COR-L47 (cell line): ENCODE measurements at regions not wholly inside any gene's neighbourhood (a gene's known extent, or its start where the extent isn't known, plus 50 kb on each side); places are given as distances from the start of the nearest gene placed in this dataset.

Source experiments
- DNase-seq: peaks from one replicate; lab custom pipeline; 2025; lab: John Stamatoyannopoulos, UW

DNA sequence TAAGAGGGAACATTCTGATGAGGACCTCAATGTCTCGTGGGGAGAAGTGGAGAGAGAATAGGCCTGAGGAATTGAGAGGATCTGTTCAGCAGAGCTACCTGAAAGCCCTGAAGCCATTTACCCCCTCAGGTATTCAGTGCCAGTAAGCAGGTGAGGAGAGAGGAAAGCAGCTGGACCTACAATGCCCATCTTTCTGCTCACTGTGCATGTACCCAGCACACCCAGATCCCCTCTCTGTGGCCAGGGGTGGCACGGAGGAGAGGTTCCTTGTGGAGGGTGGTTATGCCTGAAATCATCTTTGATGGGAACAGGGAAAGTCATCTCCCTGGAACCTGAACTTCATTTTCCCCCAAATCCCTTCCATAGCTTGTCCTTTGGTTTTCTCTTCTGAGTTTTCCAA is 277.8 kb upstream of the B3GAT1 start:
- no peak for DNase-seq

DNA sequence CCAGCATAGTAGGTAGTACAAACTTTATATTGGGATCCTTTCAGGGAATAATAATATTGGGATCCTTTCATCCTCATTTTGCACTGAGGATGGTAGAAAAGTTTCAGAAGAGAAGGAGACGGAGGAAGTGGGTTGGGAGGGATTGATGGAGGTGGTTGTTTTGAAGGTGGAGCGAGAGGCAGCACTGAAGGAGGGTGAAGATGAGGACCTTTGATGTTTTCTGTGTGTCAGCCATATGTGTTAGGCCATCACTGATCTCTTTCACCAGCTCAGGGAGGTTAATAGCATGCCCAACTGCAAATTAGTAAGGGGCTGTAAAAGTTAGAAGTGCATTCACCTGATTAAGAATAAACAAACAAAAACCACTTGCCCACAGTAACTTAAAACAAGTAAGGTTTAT is 275.5 kb upstream of the B3GAT1 start:
- DNase-seq, result no peak

DNA sequence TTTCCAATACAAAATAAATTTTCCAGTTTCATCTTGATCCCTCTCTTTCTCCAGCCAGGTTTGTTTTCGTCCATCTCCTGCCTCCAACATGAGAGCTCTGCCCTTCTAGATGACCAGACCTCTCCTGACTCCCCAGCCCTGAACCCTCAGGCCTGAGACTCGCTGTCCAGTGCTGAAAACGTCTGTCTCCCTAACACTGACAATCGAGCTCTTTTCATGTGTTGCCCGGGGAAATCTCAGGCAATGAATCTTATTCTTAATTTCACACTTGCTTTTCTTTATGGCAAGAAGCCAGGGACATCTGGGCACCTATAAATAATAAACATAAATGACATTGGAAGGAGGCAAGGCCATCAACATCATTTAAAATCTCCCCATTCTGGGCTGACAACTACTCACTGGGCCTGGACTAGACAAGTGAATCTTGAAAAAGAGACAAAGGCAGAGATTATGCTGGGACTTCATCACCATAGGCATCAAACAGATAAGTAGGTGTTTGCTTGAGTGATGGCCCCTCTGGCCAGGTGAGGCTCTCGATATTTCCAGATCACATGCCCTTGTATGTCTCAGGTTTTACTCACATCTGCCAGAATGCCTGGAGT is 274.5 kb upstream of the B3GAT1 start:
- DNase-seq, result no peak

DNA sequence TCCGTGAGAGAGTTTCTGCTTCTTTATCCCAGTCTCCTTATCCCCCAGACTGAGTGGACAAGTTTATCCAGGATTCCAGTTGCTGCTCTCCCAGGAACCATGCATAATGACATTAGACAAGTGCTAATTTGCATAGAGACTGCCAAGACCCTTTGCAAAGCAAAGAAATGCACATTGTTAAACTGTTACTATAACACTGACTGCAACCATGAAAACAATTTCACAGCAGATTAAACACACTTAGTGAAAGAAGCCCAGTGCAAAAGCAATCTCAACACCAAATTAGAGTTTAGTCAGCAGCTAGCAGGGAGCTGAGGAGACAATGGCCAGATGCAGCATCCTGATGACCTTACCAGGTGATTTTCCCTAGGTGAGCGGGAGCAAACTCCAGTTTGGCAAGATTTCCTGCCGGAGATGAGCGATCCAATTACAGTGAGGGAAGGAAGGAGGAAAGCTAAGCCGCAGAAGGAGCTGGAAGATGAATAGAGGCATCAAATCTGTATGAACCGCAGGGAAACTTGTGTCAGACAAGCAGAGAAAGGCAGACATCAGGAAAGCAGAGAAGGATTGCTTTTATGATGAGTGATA is 273.8 kb upstream of the B3GAT1 start:
- peak; percentile 16 for DNase-seq

DNA sequence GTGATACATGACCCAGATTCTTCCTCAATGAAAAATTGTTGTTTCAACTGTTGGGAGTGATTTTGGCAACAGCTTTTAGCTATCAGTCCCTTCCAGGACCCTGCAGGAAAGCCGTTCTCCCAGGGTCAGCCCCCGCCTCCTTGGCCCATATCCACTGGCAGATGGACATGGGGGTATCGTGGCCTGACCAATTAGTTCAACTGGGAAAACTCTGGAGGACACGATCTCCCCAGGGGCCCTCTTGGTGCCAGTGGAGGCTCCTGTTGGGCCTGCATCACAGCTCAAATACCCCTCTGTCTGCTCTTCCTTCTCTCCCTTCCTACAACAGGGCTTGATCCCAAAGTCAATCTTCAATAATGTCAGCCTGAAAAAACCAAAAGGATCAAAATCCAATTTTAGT is 272.5 kb upstream of the B3GAT1 start:
- no peak for DNase-seq

DNA sequence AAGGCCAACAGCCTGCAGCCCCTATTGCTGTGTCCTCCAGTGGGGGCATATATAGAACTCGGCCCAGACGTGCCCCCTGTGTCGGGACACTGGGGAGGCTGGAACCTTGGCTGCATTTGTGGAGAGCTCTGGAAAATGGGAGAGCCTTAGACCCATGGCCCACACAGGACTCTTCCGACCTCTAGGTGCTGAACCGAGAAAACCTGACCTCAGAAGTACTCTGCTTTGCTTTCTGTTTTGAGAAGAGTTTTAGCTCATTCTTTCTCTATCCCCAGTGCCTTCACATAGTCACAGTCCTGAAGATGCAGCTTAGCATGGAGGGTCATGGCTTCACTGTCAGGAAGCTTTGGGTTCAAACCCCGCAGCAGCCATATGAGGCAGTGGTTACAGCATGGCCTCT is 271.8 kb upstream of the B3GAT1 start:
- no peak for DNase-seq

DNA sequence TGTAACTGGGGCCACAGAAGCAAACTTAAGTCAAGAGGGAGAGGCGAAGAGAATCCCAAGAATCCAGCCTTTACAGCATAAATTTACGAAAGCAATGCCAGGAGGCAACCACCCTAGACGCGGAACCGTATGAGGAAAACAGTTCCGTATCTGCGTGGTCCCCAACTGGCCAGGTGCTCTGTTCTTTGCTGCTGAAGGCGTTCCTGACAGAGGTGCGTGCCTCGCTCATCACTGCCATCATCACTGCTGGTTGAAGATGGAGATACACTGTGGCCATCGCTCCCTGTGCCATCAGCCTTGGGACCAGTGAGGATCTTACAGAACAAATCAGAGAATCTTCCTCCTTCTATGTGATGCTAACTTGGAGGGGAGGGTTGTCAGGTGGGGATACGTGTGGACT is 270.5 kb upstream of the B3GAT1 start:
- no peak for DNase-seq

DNA sequence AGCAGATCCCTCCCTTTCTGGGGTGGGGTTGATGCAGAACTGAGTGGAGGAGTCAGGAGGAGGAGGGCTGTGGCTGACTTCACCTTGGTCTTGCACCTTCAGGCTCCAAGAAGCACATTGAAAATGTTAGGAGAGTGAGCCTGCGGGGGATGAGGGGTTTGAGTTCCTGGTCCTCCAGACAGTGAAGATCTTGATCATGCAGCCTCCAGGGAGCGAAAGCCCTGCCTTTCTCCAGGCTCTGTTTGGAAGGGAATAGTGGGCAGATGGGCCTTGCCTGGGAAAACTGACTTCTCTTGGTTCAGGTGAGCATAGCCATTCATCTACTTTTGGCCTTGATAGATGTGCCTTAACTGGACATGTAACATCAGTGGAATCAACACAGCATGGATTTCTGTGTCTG is 267.6 kb upstream of the B3GAT1 start:
- no peak for DNase-seq

DNA sequence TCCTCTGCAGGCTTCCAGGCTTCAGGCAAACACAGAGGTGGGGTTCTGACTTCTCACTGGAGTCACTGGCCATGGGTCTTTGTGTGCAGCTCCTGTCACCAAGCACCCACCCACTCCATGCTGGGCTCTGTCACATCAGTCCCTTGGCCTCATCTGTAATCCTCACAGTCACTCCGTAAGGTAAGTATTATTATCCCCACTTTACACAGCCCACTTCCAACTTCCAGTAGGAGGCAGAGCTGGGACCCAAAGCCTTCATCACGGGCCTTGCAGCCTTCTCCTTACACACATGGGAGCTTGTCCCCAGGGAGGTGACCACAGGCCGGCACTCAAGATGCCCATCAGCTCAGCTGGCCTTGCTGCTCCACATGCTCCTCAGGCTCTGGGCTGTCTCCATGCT is 266.7 kb upstream of the B3GAT1 start:
- DNase-seq, result no peak

DNA sequence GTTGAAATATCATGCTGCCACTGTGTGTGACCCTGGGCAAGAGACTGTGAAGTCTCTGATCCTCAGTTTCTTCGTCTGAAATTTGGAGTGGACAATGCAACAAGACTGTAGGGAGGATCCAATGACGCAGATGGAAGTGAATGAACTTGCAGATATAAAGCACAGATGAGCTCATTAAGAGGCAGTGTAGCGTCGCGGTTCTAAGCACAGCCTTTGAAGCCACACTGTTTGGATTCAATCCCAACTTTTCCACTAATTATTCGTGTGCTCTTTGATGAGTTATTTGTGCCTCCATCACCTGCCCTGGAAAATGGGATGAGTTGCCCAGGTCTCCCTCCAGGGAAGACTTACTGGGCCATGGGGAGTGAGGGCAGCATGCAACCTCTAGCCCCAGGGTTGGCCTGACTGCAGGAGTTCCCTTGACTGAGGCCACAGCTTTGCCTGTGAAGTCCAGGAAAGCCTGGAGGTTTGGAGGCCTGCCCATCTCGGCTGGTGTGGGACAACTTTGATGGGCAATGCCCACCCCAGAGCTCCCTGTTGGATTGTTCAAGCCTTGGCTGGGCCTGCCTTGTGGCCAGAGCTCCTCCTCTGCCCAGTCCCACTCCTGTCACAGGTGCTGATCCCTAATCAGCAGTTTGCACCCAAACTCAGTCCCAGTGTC is 266.0 kb upstream of the B3GAT1 start:
- DNase-seq, result no peak

DNA sequence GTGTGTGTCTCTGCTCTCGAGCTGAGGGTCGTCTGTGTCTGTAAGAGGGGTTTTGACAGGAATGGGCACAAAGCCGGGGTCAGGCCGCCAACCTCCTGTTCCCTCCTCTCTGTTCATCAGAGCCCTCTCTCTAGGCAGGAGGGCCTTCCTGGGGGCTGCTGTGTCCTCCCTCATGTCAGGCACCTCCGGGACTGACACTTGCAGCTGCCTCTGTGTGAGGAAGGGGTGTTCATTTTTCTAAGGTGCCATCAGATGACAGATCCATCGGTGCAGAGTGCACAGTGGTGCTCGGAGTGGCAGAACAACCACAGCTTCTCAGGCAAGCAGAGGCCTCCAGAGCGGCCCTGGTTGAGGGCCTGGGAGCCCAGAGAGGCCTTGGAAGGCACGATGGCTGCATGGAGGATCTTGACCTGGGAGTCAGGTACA is 265.4 kb upstream of the B3GAT1 start:
- DNase-seq, result no peak

DNA sequence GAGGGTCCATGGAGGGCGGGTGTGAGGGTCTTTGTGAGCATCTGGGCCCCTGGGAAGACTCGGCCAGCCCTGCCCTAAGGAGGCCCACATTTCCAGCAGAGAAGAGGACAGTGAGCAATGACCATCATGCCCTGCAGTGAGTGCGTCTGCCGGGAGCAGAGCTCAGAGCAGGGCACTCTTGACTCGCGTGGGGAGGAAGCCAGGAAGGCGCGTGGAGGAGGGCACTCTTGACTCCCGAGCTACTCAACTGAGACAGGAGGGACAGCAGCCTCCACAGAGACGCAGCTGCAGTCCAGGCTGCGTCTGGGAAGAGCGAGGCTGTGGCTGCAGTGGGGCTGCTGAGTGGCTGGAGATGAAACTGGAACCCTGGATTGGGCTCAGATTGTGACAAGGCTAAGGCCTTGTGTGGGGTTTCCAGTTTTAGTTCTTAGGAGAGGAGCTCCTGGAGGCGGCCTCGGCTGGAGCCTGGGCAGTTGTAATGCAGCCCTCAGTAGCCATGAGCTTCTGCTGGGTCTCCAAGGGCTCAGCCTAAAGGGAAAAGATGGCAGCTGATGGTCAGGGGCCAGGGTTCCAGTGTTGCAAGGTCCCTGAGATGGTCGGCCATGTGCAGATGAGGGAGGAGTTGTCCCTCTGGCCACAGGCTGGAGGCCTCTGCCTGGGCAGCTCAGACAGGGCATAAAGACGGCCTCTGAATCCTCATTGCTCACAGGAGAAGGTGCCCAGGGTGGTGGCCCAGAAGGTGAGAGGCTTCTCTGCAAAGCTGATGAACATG is 264.7 kb upstream of the B3GAT1 start:
- no peak for DNase-seq

DNA sequence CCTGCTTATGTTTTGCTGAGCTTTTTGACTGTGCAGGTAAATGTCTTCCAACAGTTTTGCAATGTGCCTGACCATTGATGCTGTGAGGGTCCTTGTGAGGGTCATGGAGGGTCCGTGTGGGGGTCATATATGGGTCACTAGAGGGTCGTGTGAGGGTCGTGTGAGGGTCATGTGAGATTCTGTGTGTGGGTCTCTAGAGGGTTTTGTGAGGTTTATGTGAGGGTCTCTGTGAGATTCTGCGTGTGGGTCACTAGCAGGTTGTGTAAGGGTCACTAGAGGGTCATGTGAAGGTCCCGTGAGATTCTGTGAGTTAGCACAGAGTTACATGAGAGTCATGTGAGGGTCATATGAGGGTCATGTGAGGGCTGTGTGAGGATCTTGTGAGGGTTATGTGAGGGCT is 263.9 kb upstream of the B3GAT1 start:
- no peak for DNase-seq

DNA sequence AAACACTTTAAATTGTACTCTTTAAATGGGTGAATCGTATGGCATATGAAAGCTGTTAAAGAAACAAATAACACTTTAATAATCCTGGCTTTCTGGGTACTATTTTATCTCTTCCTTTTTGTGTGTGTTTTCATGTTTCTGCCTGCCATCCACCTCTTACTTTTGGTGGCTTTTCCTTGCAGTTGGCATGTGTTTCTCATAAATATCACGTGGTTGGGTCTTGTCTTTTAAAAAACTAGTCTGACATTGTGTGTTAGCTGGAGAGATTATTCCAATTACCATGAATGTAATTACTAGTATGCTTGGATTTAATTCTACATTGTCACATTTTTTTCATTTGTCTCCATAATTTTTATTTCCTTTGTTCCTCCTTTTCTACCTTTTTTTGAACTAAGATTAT is 262.9 kb upstream of the B3GAT1 start:
- DNase-seq, result no peak

DNA sequence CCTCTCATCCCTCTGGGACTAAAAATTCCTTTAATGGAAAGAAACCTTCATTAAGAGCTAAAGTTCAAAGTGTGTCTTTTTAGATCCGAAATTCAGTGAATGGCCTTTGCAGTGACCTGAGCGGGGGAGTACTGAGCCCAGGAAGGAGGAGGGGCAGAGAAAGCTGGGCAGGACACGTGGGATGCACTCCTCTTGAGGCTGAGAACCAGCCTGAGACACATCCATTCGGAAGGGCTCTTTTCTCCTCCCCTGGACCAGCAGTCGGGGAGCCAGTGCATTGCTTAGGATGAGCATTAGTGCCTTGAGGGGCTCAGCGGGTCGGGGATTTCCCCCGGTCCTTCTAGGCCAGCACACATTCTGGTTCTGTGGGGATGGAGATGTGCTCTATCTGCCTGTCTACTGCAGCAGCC is 258.9 kb upstream of the B3GAT1 start:
- DNase-seq, result no peak

DNA sequence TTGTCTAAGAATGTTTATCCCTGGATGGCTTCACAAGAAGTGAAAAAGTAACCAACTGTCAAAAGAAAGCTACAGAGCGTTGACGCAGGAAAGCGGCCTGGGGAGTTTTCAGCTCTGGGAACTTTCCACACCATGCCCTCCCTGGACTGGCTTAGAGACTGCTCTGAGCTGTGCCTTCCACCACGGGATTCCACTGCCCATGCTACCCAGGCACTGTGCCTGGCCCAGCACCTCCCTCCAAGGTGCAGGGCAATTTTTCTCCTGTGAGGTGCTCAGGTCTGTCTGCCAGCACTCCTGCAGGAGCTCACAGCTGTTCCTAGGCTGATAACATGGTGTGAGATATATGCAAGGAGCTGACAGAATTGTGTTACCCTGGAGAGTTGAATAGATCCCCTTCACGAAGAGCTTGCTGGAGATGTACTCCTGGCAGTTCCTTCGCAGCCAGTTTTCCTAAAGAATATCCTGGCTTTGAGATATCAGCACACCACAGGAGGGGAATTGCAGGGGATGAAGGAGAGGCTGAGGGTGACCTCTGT is 258.3 kb upstream of the B3GAT1 start:
- no peak for DNase-seq

DNA sequence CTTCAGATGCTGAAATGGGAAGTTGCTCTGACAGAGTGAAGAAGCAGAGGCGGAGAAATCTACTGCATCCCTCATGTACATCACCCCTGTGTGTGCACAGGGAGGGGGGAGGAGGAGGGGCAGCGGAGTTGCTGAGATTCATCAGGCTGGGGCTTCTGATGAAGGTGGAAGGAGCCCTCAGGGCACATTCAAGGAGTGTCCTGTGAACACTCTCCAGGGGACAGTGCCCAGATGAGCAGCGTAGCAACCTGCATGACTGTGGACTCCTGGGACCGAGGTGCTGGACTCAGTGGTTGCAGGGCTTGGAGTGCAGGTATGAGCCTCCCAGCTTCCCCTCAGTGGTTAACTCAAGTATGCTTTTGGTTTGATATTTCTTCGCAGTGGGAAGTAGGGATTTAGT is 257.8 kb upstream of the B3GAT1 start:
- no peak for DNase-seq

DNA sequence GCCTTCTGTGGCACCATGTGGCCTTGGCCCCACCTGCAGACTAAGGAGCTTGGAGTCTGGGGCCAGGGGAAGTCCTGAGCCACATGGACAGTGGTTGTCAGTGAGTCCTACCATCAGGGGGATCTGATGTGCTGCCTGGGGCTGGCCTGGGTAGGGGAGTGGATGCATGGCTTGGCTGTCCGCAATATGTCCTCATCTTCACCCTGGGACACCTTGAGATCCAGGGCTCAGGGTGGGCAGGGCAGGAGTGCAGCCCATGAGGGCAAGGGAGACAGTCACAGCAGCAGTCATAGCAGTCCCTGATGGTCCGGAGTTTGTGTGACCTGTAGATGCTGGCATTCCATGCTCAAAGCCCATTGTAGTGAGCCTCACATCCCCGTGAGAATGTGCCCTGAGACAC is 256.8 kb upstream of the B3GAT1 start:
- DNase-seq, result no peak

DNA sequence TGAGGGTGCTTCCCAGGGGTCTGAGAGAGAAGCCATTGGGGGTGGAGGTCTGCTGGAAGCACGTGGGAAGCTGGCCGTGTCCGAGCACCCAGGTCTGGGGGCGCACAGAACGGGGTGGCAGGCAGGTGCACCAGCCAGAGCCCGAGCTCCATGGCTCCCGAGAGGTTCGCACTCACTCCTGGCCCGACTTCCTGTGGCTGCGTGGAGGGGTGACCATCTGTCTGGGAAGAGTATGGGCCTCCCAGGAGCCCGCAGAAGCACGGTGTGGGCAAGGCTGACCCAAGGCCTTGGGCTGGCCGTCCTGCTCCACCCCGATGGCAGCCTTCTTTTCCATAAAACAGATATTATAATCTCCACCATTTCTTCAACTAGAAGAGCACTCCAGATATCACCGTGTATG is 256.0 kb upstream of the B3GAT1 start:
- no peak for DNase-seq

DNA sequence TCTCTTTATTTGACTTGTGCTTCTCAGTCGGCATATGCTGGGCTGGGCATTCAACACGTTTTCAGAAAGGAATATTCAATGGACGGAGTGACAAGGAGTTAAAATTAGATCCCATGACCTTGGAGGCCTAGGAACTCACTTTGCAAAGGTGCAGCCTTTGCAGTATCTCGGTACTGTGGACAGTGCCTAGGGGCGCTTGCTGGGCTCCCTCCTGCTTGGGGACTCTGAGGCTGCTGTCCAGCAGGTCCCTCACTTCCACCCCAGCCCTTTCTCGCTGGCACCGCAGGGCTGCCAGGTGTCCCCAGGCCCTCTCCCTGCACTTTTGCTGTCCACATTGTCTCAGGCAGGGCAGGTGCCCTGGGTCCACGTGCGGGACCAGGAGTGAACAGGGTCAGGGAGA is 255.5 kb upstream of the B3GAT1 start:
- no peak for DNase-seq

DNA sequence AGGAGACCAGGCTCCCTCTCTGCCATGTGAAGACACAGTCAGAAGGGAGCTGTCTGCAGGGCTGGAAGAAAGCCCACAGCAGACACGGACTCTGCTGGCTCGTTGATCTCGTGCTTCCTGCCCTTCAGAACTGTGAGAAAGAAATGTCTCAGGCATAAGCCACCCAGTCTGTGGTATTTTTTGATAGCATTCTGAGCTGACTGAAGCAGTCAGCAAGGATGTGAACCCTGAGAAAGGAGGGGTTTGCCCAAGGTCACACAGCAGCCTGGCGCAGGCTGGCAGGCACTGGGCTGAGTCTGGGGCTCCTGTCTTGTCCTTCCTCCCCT is 255.1 kb upstream of the B3GAT1 start:
- DNase-seq, result no peak

DNA sequence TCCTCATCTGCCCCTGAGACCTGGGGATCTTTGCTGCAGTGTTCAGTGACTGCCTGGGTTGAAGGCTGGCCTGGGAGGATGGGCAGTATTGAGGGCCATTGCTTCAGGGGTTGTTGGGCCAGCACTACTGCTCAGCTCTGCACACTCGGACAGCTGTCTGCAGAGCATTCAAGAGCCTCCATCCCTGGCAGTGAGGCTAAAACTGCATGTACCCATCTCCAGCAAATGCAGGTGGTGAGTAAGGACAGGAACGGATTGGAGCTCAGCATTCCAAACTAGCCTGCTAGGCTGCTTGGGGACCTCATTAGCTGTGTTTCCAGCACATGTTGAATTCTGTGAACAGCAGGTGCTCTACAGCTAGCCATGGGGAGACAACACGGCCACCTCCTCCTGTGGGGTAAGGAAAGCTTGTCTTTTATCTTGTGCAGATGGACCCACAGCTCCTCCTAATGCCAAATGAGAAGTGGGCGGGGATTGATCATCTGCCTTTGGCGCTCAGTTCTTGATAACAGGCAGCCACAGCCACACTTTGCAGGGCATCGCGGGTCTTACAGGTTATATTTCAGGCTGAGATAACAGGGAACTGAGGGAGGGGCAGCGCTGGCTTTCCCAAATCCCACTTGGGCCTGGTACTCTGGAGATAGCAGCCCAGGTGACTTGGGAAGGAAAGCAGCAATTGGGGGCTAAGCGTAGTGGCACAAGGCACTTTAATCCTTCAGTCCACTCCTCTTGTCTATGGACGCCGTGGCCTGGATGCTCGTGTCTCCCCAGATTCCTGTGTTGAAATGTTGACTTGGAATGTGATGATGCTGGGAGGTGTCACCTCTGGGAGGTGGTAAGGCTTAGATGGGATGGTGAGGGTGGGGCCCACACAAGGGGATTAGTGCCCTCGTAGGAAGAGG is 254.5 kb upstream of the B3GAT1 start:
- no peak for DNase-seq
